ENCODE measurements at regions not wholly inside any gene's neighbourhood (a gene's known extent, or its start where the extent isn't known, plus 50 kb on each side); places are given as distances from the start of the nearest gene placed in this dataset.

- no peak for TF ChIP-seq CTCF (IDR thresholded peaks at IDR 0.05)
- no peak for TF ChIP-seq POLR2A (IDR thresholded peaks at IDR 0.05)
- TF ChIP-seq POLR2AphosphoS5 (IDR thresholded peaks at IDR 0.05) = no peak
- TF ChIP-seq EP300 (IDR thresholded peaks at IDR 0.05; ENCODE audit: low read depth) = no peak
Measured at GRCh38 chr2:9760902-9761228, 82.4 kb upstream of the TAF1B start.
